Fibroblast of skin of abdomen (primary cell): ENCODE measurements at regions not wholly inside any gene's neighbourhood (a gene's known extent, or its start where the extent isn't known, plus 50 kb on each side); places are given as distances from the start of the nearest gene placed in this dataset.
"Not testable (repeated sequence)": the region's sequence is repeated elsewhere in the genome, so short reads cannot be mapped to it uniquely, and the experiment has no call there.

ENCODE experiments used
- DNase-seq: peaks from one replicate; pipeline ENCODE4 v3.0.0-alpha.2; 2013

DNA sequence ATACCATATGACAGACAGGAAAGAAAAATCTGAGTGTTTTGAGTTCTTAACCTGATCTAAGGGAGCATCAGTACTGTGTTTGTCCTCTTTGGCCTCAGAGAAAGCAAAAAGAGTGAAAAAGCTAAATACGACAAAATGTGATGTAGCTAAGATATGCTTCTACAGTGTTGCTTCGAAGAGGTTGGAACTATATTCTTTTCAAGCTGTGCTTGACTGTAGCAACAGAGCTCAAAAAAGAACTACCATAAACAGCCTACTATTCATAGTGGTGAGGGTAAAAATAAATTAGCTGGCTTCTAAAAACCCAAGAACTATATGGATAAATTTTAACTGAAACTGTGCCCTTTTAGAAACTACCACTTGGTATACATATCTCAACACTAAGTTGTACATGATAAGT is 881.8 kb upstream of the PCDH10 start:
- DNase-seq: no peak

DNA sequence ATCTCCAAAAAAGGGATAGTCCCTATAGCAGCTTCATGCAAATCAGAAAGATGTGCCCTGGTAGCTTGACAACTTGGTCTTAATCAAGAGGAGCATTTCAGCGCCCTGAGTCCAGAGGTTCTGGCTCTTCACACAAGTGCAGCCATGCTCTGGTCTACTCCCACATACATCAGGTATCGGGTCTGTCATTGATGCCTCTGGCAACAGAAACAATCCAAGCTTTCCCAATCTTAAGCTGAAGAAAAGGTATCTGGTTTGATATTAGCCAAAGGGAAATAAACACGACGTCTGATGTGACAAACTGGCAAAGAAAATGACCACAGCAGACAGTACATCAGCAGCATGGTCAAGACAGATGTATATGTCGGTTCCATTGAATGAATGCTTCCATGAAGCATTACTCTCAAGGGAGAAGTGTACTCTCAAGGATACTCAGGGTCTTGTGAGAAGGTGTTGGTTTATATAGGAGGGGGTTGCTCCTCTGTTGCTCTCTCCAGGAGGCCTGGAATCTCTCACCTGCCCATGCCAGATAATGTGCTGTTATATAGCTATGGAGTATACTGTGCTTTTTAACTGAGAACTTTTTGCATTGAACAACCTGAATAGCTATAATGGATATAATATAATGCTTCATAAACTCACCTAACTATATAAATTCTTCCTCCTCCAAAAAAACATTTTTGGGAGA is 879.6 kb upstream of the PCDH10 start:
- no peak for DNase-seq

DNA sequence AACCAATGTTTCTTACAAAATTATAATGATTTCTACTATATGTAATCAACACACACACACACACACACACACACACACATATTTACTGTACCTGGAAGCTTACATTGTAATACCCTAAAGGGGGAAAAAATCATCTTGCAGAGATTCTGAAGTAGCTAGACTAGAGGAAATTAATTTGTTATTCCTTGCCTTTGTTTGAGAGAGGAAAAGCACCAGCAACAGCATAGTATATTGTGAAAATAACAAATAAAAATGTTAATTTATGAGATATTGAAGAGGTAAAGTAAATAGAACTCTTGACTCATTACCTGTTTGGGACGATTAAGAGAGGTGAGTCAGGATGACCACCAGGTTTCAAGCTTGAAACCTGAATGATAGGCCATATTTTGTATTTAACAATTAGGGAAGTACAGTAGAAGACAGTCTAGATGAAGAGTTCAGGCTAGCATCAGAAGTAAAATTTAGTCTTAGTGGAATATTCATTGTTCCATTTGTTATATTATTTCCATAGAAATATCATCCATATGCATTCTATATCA is 873.4 kb upstream of the PCDH10 start:
- no peak for DNase-seq

DNA sequence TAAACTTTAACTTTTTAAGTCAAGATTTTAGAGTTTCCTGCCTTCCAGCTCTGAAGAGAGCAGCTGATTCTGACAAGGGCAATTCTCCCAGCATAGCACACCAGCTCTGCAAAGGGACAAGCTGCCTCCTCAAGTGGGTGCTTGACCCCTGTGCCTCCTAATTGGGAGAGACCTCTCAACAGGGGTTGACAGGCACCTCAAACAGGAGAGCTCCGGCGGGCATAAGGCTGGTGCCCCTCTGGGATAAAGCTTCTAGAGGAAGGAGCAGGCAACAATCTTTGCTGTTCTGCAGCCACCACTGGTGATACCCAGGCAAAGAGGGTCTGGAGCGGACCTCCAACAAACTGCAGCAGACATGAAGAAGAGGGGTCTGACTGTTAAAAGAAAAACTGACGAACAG is 872.9 kb upstream of the PCDH10 start:
- no peak for DNase-seq

- no peak for DNase-seq
Observed at GRCh38 chr4:132276989-132277388, 872.1 kb upstream of the PCDH10 start.

DNA sequence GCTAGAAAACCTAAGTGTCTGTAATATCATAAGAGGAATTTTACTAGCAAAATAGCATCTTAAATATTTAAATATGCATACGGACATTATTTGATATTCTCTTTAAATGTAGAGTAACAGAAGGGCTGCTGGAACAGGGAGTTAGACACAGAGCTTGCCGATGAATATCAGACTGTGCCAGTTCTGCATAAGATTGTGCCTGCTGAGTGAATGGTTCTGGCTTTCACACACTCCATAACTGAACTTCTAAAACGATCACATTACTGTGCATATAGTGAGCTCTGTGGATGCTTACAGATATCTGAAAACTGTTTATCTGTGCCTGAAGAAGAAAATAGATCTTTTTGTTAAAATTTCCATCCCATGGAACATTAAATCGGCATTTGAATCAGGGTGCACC is 867.4 kb upstream of the PCDH10 start:
- no peak for DNase-seq

DNA sequence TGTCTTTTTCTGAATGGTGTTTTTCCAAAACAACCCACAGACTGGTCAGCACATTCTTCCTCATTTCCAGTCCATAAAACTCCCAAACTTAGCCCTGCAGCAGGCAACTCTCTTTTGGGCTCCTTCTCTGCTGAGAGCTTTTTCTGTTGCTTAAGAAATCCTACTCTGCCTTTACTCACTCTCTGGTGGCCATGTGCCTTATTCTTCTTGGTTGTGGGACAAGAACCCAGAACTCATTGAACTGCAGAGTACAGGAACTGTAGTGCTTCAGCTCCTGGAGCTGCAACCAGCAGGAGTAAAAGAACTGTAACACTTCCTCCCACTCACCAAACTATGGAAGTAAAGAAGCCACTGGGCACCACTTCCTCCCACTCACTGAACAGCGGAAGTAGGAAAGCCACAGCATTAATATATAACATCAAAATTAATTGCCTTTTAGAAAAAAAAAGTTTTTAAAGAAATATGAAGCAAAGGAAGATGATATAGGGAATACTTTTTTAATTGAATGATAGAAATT is 864.1 kb upstream of the PCDH10 start:
- no peak for DNase-seq

GRCh38 chr4:132297346-132297745 is 851.7 kb upstream of the PCDH10 start:
- peak; percentile 13 for DNase-seq

GRCh38 chr4:132299841-132300240 is 849.3 kb upstream of the PCDH10 start:
- no peak for DNase-seq

GRCh38 chr4:132312521-132312920 is 836.6 kb upstream of the PCDH10 start:
- DNase-seq: no peak

DNA sequence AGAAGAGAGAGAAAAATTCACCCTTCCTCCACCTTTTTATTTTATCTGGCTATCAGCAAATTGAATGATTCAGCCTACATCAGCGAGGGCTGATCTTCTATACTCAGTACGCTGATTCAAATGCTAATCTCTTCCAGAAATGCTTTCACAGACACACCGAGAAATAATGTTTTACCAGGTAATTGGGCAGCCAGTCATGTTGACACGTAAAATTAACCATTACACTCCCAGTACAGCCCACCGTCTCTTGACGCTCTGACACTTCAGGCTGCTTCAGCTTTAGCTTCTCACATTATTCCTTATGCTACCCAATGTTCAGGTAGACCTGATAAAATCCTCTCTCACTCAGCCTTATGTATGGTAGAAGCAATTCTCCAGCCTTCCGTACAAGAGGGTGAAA is 835.2 kb upstream of the PCDH10 start:
- DNase-seq: no peak

DNA sequence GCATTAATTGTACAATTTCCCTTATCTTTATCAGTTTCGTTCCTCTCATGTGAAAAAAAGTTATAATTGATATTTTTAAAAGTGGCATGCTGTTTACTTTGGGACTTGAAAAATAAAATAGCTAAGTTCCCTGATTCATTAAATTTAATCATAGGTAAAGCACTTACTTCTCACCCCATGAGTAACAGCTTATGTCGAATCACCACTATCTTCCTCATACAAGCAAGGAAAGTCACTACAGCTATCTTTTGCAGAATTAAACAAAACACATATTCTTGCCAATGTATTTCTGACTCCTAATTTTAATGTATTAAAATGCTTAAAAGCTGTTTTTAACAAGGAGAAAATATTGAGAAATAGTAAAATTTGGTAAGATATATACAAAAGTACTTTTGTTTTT is 832.4 kb upstream of the PCDH10 start:
- no peak for DNase-seq

GRCh38 chr4:132317923-132318322 is 831.2 kb upstream of the PCDH10 start:
- no peak for DNase-seq

GRCh38 chr4:132328761-132329160 is 820.3 kb upstream of the PCDH10 start:
- DNase-seq: no peak

GRCh38 chr4:132330994-132331393 is 818.1 kb upstream of the PCDH10 start:
- DNase-seq: no peak

DNA sequence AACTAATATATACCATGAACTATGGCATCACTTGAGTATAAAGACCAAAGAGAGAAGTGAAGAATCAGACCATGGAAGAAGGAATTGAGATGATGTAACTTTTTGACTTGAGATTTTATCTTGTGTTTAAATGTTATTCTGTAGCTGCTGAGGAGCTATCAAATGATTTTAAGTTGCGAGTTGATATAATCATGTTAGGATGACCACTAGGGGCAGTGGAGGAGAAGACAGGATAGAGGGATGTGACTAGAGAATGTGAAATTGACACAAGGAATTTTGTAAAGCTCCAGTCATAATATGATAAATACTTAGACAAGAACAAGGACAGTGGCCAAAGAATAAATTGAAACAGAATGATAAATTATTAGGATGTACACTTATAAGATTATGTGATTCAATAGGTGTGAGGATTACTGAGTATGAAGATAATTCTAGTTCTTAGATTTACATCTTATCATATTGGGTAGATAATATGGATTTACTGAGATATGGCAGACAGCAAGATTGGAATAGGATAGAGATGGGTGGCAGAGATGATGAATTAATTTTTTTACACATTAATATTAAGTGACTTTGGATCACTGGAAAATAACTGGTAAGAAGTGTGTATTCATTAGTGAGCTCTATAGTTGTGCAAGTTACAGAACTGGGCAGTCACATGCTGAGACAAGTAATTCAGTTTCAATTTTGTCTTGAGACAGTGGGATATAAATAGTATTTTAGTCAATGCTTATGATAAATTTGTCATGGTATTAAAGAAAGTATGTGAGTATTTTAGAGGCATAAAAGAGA is 816.0 kb upstream of the PCDH10 start:
- DNase-seq: no peak

GRCh38 chr4:132333724-132334047 is 815.4 kb upstream of the PCDH10 start:
- DNase-seq: peak; percentile 67

DNA sequence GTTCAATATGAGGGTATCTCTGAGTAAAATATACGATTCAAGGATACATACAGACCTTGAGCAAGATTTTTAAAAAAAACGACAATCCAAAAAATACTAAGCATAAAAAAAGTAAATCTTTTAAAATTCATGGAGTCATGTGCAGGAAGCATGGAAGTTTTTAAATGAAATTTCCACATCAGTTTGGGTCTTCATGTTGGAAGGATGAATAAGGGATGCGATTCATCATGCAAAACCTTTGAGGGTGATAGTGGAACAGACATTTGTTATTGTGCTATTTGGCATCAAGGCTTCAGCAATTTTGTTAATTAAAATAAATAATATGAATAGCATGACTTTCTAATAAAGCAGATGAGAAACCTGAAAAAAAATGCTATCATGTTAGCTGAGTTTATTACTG is 815.0 kb upstream of the PCDH10 start:
- DNase-seq: peak; percentile 40

GRCh38 chr4:132344924-132345828 is 803.9 kb upstream of the PCDH10 start:
- no peak for DNase-seq

GRCh38 chr4:132346016-132346415 is 803.1 kb upstream of the PCDH10 start:
- DNase-seq: no peak

DNA sequence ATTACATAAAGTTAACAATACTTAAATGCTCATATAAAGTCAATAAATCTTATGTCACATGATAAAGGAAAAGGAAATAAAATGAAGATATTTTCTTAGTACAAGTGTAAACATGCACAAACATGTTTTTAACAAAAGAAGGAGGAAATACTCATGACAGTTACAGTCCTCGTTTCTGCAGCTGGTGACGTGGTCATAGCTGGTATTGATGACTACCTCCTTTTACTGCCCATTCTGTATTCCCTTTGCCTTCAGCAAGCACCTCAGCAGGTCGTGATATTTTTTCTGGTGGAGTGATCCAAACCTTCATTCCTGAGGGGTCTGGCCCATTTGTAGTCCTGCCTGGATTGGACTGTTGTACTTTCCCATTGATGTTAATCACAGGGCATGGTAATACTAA is 797.5 kb upstream of the PCDH10 start:
- not testable (repeated sequence) for DNase-seq

GRCh38 chr4:132382243-132382642 is 766.9 kb upstream of the PCDH10 start:
- no peak for DNase-seq
